ENCODE measurements at regions not wholly inside any gene's neighbourhood (a gene's known extent, or its start where the extent isn't known, plus 50 kb on each side); places are given as distances from the start of the nearest gene placed in this dataset.

DNA sequence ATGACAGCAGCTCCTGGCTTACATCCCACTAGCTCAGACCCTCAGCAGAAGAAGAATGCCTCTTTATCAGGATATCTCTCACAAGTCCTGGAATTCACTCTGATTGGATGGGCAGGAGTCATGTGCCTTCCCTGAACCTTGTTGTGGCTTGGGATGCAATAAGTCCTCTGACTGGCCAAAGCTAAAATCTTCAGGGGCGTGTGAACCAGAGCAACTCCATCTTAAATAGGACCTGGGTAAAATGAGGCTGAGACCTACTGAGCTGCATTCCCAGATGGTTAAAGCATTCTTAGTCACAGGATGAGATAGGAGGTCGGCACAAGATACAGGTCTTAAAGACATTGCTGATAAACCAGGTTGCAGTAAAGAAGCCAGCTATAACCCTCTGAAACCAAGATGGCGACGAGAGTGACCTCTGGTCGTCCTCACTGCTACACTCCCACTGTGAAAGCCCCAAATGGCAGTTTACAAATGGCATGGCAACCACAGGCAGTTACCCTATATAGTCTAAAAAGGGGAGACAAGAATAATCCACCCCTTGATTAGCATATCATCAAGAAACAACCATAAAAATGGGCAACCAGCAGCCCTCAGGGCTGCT is 60.4 kb upstream of the FICD start:
- Histone ChIP-seq H3K9ac (ENCODE audit: low read length) (no peak overlapping the region), H3K27me3 (ENCODE audit: low read length) (no peaks in the 10 kb centered on the region), H3K79me2 (ENCODE audit: insufficient read depth, low read length) (no peaks in the 10 kb centered on the region), H4K20me1 (ENCODE audit: low read depth, low read length) (no peaks in the 10 kb centered on the region), H3F3A (ENCODE audit: insufficient read depth) (no peaks in the 10 kb centered on the region), H3K9me2 (replicated peaks; ENCODE audit: insufficient read depth, low read length) (no peaks in the 10 kb centered on the region), H3K4me3 (ENCODE audit: insufficient read depth, low read length, poor library complexity, severe bottlenecking) (no peak overlapping the region), H3K36me3 (ENCODE audit: low read length) (no peaks in the 10 kb centered on the region), H2AFZ (ENCODE audit: low read depth, low read length, severe bottlenecking) (no peak overlapping the region), H3K27ac (ENCODE audit: low read depth, low read length) (no peak overlapping the region), H3K4me2 (ENCODE audit: low read depth, low read length, poor library complexity, severe bottlenecking) (no peak overlapping the region), H3K9me3 (ENCODE audit: insufficient read depth, low read length) (no peaks in the 10 kb centered on the region)
- TF ChIP-seq, protein P1, sequence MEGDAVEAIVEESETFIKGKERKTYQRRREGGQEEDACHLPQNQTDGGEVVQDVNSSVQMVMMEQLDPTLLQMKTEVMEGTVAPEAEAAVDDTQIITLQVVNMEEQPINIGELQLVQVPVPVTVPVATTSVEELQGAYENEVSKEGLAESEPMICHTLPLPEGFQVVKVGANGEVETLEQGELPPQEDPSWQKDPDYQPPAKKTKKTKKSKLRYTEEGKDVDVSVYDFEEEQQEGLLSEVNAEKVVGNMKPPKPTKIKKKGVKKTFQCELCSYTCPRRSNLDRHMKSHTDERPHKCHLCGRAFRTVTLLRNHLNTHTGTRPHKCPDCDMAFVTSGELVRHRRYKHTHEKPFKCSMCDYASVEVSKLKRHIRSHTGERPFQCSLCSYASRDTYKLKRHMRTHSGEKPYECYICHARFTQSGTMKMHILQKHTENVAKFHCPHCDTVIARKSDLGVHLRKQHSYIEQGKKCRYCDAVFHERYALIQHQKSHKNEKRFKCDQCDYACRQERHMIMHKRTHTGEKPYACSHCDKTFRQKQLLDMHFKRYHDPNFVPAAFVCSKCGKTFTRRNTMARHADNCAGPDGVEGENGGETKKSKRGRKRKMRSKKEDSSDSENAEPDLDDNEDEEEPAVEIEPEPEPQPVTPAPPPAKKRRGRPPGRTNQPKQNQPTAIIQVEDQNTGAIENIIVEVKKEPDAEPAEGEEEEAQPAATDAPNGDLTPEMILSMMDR (IDR thresholded peaks at IDR 0.05; ENCODE audit: insufficient read depth, low read length, poor library complexity, severe bottlenecking) = no peak

- Histone ChIP-seq H2AFZ (ENCODE audit: low read depth, low read length, severe bottlenecking) (no peak overlapping the region), H3K9me2 (replicated peaks; ENCODE audit: insufficient read depth, low read length) (no peaks in the 10 kb centered on the region), H3K36me3 (ENCODE audit: low read length) (no peaks in the 10 kb centered on the region), H3F3A (ENCODE audit: insufficient read depth) (no peaks in the 10 kb centered on the region), H3K4me2 (ENCODE audit: low read depth, low read length, poor library complexity, severe bottlenecking) (no peak overlapping the region), H3K4me3 (ENCODE audit: insufficient read depth, low read length, poor library complexity, severe bottlenecking) (no peak overlapping the region), H3K79me2 (ENCODE audit: insufficient read depth, low read length) (no peaks in the 10 kb centered on the region), H3K9ac (ENCODE audit: low read length) (no peak overlapping the region), H3K9me3 (ENCODE audit: insufficient read depth, low read length) (no peaks in the 10 kb centered on the region), H3K27ac (ENCODE audit: low read depth, low read length) (no peak overlapping the region), H3K27me3 (ENCODE audit: low read length) (no peaks in the 10 kb centered on the region), H4K20me1 (ENCODE audit: low read depth, low read length) (no peaks in the 10 kb centered on the region)
- TF ChIP-seq EZH2phosphoT487 (conservative IDR thresholded peaks at IDR 0.05; ENCODE audit: low read length) = no peak
- TF ChIP-seq, protein P1 (IDR thresholded peaks at IDR 0.05; ENCODE audit: insufficient read depth, low read length, poor library complexity, severe bottlenecking) = no peak
Measured at GRCh38 chr12:108449478-108449877, 65.6 kb upstream of the FICD start.

DNA sequence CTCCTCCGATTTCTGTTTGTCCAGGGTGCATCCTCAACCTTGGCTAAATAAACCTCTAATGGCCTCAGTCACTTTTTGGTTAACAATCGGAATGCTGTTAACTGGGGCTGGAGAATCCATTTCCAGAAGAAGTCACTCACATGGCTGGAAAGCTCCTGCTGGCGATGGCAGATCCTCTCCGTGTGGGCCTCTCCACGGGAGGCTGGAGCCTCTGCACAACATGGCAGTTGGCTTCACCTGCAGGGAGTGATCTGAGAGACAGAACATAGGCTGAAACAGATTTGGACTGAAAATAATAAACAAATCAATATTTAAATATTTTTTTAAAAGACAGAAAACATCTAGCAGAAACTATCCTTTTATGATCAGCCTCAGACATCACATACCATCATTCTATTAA is 66.8 kb upstream of the FICD start:
- no peak overlapping the region for H3K27ac ChIP-seq (ENCODE audit: low read depth, low read length)
- H3K79me2 ChIP-seq (ENCODE audit: insufficient read depth, low read length) = no peaks in the 10 kb centered on the region
- H3K27me3 ChIP-seq (ENCODE audit: low read length) = no peaks in the 10 kb centered on the region
- no peak overlapping the region for H3K9ac ChIP-seq (ENCODE audit: low read length)
- H3F3A ChIP-seq (ENCODE audit: insufficient read depth) = no peaks in the 10 kb centered on the region
- H3K36me3 ChIP-seq (ENCODE audit: low read length) = no peaks in the 10 kb centered on the region
- H2AFZ ChIP-seq (ENCODE audit: low read depth, low read length, severe bottlenecking) = no peak overlapping the region
- H3K4me2 ChIP-seq (ENCODE audit: low read depth, low read length, poor library complexity, severe bottlenecking) = no peak overlapping the region
- TF ChIP-seq EZH2phosphoT487 (conservative IDR thresholded peaks at IDR 0.05; ENCODE audit: low read length) = no peak
- TF ChIP-seq, protein P1 (IDR thresholded peaks at IDR 0.05; ENCODE audit: insufficient read depth, low read length, poor library complexity, severe bottlenecking) = no peak
- no peak overlapping the region for H3K4me3 ChIP-seq (ENCODE audit: insufficient read depth, low read length, poor library complexity, severe bottlenecking)
- no peaks in the 10 kb centered on the region for H4K20me1 ChIP-seq (ENCODE audit: low read depth, low read length)
- H3K9me2 ChIP-seq (replicated peaks; ENCODE audit: insufficient read depth, low read length) = no peaks in the 10 kb centered on the region
- no peaks in the 10 kb centered on the region for H3K9me3 ChIP-seq (ENCODE audit: insufficient read depth, low read length)
